SU-DHL-6 (cell line): ENCODE measurements at regions not wholly inside any gene's neighbourhood (a gene's known extent, or its start where the extent isn't known, plus 50 kb on each side); places are given as distances from the start of the nearest gene placed in this dataset.

Experiments used
- EZH2phosphoT487 ChIP-seq: fragments of 200-600 bp; sonication (generic), shearing (Covaris generic); conservative IDR thresholded peaks from 2 replicates; pipeline ENCODE4 v1.6.1; 2018; ENCODE audit warnings: mild to moderate bottlenecking, antibody characterized with exemption, low read length, moderate library complexity, mixed read lengths
- TF ChIP-seq, protein P1 (sequence below): fragments of 200-600 bp; sonication (generic); IDR thresholded peaks from one replicate; pipeline ENCODE4 v1.5.1; 2017; ENCODE audit warnings: antibody characterized with exemption, mild to moderate bottlenecking, low read length, moderate library complexity; ENCODE audit not compliant: insufficient read depth, poor library complexity, severe bottlenecking

DNA sequence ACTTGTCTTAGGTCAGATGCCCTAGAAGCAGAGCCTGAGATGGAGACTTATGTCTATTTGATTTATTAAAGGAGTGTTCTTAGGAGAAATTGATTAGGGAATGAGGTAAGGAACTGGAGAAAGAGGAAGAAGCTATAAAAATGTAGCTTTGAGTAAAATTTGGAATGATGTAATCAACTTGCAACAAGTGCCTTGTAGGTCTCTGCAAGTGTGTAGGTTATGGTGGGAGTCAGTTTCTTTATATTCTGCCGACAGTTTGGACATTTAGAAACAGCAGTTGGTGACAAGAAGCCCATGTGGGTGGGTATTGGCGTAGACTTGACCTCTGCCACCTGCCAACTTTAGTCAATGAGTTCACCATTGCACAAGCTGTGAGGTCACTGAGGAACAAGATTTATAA lies 986.5 kb downstream of the CDH18 start:
- TF ChIP-seq, protein P1, sequence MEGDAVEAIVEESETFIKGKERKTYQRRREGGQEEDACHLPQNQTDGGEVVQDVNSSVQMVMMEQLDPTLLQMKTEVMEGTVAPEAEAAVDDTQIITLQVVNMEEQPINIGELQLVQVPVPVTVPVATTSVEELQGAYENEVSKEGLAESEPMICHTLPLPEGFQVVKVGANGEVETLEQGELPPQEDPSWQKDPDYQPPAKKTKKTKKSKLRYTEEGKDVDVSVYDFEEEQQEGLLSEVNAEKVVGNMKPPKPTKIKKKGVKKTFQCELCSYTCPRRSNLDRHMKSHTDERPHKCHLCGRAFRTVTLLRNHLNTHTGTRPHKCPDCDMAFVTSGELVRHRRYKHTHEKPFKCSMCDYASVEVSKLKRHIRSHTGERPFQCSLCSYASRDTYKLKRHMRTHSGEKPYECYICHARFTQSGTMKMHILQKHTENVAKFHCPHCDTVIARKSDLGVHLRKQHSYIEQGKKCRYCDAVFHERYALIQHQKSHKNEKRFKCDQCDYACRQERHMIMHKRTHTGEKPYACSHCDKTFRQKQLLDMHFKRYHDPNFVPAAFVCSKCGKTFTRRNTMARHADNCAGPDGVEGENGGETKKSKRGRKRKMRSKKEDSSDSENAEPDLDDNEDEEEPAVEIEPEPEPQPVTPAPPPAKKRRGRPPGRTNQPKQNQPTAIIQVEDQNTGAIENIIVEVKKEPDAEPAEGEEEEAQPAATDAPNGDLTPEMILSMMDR: no peak
- no peak for TF ChIP-seq EZH2phosphoT487
